ENCODE measurements at regions not wholly inside any gene's neighbourhood (a gene's known extent, or its start where the extent isn't known, plus 50 kb on each side); places are given as distances from the start of the nearest gene placed in this dataset.

DNA sequence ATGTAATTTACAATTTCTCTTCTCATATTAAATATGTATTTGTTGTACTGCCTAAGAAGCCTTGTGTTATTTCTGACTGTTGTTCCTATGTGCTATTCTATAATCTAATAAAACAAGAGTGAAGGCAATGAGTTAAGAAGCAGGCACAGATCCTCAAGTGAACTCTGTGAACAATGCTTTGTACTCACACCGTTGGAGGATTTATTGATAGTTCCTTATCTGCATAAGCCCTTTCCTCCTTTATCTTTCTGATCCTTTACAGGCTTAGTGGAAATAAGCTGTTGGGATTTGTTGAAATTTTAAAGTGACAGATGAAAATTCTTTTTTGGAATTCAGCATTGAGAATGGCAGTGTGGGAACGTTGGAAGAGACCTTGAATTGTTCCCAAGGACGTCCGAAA lies 329.6 kb upstream of the NPVF start:
- Histone ChIP-seq H3K79me2 (ENCODE audit: control insufficient read depth, insufficient read depth, low read length) (no peaks in the 10 kb centered on the region), H2AFZ (ENCODE audit: insufficient read depth, low read depth, low read length, poor library complexity, severe bottlenecking) (no peak overlapping the region), H3K36me3 (replicated peaks in 1 of 2; ENCODE audit: control extremely low read depth in 1 of 2, control insufficient read depth in 1 of 2, extremely low read depth in 1 of 2, insufficient read depth in 2 of 2, low read length in 1 of 2) (no peaks in the 10 kb centered on the region), H3K27ac (ENCODE audit: low read length in 2 of 2) (no peak overlapping the region), H4K20me1 (ENCODE audit: control insufficient read depth, insufficient read depth, low read length, poor library complexity, severe bottlenecking) (no peaks in the 10 kb centered on the region), H3K27me3 (replicated peaks in 1 of 4; ENCODE audit: control extremely low read depth in 1 of 4, control insufficient read depth in 3 of 4, insufficient read depth in 4 of 4, low read length in 3 of 4) (no peaks in the 10 kb centered on the region), H3K4me2 (replicated peaks; ENCODE audit: low read depth, low read length, poor library complexity, severe bottlenecking) (no peak overlapping the region), H3K4me1 (ENCODE audit: control insufficient read depth in 2 of 2, insufficient read depth in 2 of 2, low read length in 2 of 2) (no peaks in the 10 kb centered on the region), H3K4me3 (ENCODE audit: control extremely low read depth in 1 of 5, extremely low read depth in 1 of 5, insufficient read depth in 1 of 5, low read depth in 2 of 5, low read length in 4 of 5) (no peak overlapping the region), H3K9ac (ENCODE audit: low read length) (no peak overlapping the region), H3K9me3 (ENCODE audit: control extremely low read depth in 1 of 3, control insufficient read depth in 2 of 3, insufficient read depth in 1 of 3, low read length in 2 of 3) (no peaks in the 10 kb centered on the region)
- CTCF ChIA-PET = interaction anchor here (2.5 kb wide), 1 partner anchor 9 kb away, joined by 9 read pairs; no protein-coding TSS in a partner anchor
- ATAC-seq (ENCODE audit: low read depth) (no peak), DNase-seq (no peak)
- POLR2A ChIA-PET = no interaction called here
- no CpG with 5 or more reads among the region's 4 CpGs for WGBS (ENCODE audit: insufficient coverage)
- Mint-ChIP-seq H3K4me1 (no peaks in the 10 kb centered on the region), H3K27me3 (peaks cover 17% of the 10 kb centered on the region), H3K4me3 (no peak overlapping the region), H3K9me3 (ENCODE audit: insufficient read depth) (no peaks in the 10 kb centered on the region), H3K27ac (no peak overlapping the region)
- TF ChIP-seq, protein P1, sequence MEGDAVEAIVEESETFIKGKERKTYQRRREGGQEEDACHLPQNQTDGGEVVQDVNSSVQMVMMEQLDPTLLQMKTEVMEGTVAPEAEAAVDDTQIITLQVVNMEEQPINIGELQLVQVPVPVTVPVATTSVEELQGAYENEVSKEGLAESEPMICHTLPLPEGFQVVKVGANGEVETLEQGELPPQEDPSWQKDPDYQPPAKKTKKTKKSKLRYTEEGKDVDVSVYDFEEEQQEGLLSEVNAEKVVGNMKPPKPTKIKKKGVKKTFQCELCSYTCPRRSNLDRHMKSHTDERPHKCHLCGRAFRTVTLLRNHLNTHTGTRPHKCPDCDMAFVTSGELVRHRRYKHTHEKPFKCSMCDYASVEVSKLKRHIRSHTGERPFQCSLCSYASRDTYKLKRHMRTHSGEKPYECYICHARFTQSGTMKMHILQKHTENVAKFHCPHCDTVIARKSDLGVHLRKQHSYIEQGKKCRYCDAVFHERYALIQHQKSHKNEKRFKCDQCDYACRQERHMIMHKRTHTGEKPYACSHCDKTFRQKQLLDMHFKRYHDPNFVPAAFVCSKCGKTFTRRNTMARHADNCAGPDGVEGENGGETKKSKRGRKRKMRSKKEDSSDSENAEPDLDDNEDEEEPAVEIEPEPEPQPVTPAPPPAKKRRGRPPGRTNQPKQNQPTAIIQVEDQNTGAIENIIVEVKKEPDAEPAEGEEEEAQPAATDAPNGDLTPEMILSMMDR (IDR thresholded peaks at IDR 0.05) = no peak
- TF ChIP-seq EZH2 (IDR thresholded peaks at IDR 0.05; ENCODE audit: borderline replicate concordance, insufficient read depth, low read depth, low read length, poor library complexity, severe bottlenecking) = no peak
- intact Hi-C loops (cut with micrococcal nuclease) = no loop called here

DNA sequence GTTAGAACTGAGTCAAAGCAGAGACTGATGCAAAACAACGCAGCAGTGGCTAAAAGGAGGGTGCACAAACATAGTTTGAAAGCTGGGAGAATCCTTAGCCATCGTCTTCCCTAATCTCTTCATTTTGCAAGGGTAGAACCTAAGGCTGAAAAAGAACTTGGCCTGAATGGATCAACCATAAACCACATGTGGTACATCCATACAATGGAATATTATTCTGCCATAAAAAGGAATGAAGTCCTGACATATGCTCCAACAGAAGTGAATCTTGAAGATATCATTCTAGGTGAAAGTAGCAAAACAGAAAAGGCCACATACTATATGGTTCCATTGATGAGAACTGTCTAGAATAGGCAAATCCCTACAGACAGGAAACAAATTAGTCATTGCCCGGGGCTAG lies 330.3 kb upstream of the NPVF start:
- ATAC-seq (ENCODE audit: low read depth) = no peak
- H3K4me1 ChIP-seq (ENCODE audit: control insufficient read depth in 2 of 2, insufficient read depth in 2 of 2, low read length in 2 of 2) = no peaks in the 10 kb centered on the region
- Mint-ChIP-seq H3K4me3 (no peak overlapping the region), H3K4me1 (no peaks in the 10 kb centered on the region), H3K27me3 (peaks cover 17% of the 10 kb centered on the region), H3K9me3 (ENCODE audit: insufficient read depth) (no peaks in the 10 kb centered on the region), H3K27ac (no peak overlapping the region)
- H3K4me2 ChIP-seq (replicated peaks; ENCODE audit: low read depth, low read length, poor library complexity, severe bottlenecking) = no peak overlapping the region
- DNase-seq = no peak
- H3K36me3 ChIP-seq (replicated peaks in 1 of 2; ENCODE audit: control extremely low read depth in 1 of 2, control insufficient read depth in 1 of 2, extremely low read depth in 1 of 2, insufficient read depth in 2 of 2, low read length in 1 of 2) = no peaks in the 10 kb centered on the region
- H2AFZ ChIP-seq (ENCODE audit: insufficient read depth, low read depth, low read length, poor library complexity, severe bottlenecking) = no peak overlapping the region
- H4K20me1 ChIP-seq (ENCODE audit: control insufficient read depth, insufficient read depth, low read length, poor library complexity, severe bottlenecking) = no peaks in the 10 kb centered on the region
- TF ChIP-seq, protein P1 (IDR thresholded peaks at IDR 0.05) = no peak
- no peak for TF ChIP-seq EZH2 (IDR thresholded peaks at IDR 0.05; ENCODE audit: borderline replicate concordance, insufficient read depth, low read depth, low read length, poor library complexity, severe bottlenecking)
- POLR2A ChIA-PET = no interaction called here
- H3K9me3 ChIP-seq (ENCODE audit: control extremely low read depth in 1 of 3, control insufficient read depth in 2 of 3, insufficient read depth in 1 of 3, low read length in 2 of 3) = no peaks in the 10 kb centered on the region
- H3K27me3 ChIP-seq (replicated peaks in 1 of 4; ENCODE audit: control extremely low read depth in 1 of 4, control insufficient read depth in 3 of 4, insufficient read depth in 4 of 4, low read length in 3 of 4) = no peaks in the 10 kb centered on the region
- no peaks in the 10 kb centered on the region for H3K79me2 ChIP-seq (ENCODE audit: control insufficient read depth, insufficient read depth, low read length)
- H3K27ac ChIP-seq (ENCODE audit: low read length in 2 of 2) = no peak overlapping the region
- WGBS (ENCODE audit: insufficient coverage) = 100% methylated on average over 1 of the region's 3 CpGs
- H3K9ac ChIP-seq (ENCODE audit: low read length) = no peak overlapping the region
- CTCF ChIA-PET = interaction anchor here (2.5 kb wide), 1 partner anchor 8 kb away, joined by 9 read pairs; no protein-coding TSS in a partner anchor
- intact Hi-C loops (cut with micrococcal nuclease) = no loop called here
- H3K4me3 ChIP-seq (ENCODE audit: control extremely low read depth in 1 of 5, extremely low read depth in 1 of 5, insufficient read depth in 1 of 5, low read depth in 2 of 5, low read length in 4 of 5) = no peak overlapping the region
